Keratinocyte (primary cell): ENCODE measurements at regions not wholly inside any gene's neighbourhood (a gene's known extent, or its start where the extent isn't known, plus 50 kb on each side); places are given as distances from the start of the nearest gene placed in this dataset.

ENCODE experiments used
- DNase-seq: peaks from one replicate; pipeline ENCODE4 v3.0.0-alpha.2; 2011; ENCODE audit warnings: low read depth, missing footprints, low spot score
- FAIRE-seq: peaks from 2 replicates; lab custom pipeline; 2011; peaks lifted over from hg19 to GRCh38; lab: Jason Lieb, UNC
- H2AFZ ChIP-seq: 2 replicates; pipeline ENCODE4 v1.6.0; 2012; ENCODE audit warnings: low read length, control low read depth, inconsistent platforms; ENCODE audit not compliant: control insufficient read depth
- H3K27ac ChIP-seq: 2 replicates; pipeline ENCODE4 v1.5.1; 2011; ENCODE audit warnings: low read length; ENCODE audit not compliant: control insufficient read depth, insufficient read depth
- H3K27me3 ChIP-seq: 3 replicates; pipeline ENCODE4 v1.6.0; 2011; ENCODE audit warnings: low read length; ENCODE audit not compliant: control insufficient read depth, insufficient read depth; ENCODE audit errors: extremely low read depth
- H3K36me3 ChIP-seq, 2 experiments: 2 replicates in 1 of 2; 3 replicates in 1 of 2; pipeline ENCODE4 v1.5.1; 2011; ENCODE audit warnings: low read length in 2 of 2, mild to moderate bottlenecking in 1 of 2; ENCODE audit not compliant: control insufficient read depth in 2 of 2, insufficient read depth in 2 of 2; ENCODE audit errors: extremely low read depth in 1 of 2
- H3K4me1 ChIP-seq: 3 replicates; pipeline ENCODE4 v1.5.1; 2011; ENCODE audit warnings: low read length; ENCODE audit not compliant: control insufficient read depth, insufficient read depth; ENCODE audit errors: extremely low read depth
- H3K4me2 ChIP-seq: 3 replicates; pipeline ENCODE4 v1.6.0; 2011; ENCODE audit warnings: low read depth, low read length; ENCODE audit not compliant: control insufficient read depth, insufficient read depth; ENCODE audit errors: extremely low read depth
- H3K4me3 ChIP-seq, 3 experiments: fragments of 200-600 bp in 1 of 3; sonication (generic) in 1 of 3; 2 replicates in 2 of 3; 3 replicates in 1 of 3; pipeline ENCODE4 v1.5.1; 2011 to 2016; ENCODE audit warnings: low read length in 3 of 3, mild to moderate bottlenecking in 3 of 3, control low read depth in 2 of 3, inconsistent platforms in 1 of 3, low read depth in 1 of 3, mixed read lengths in 1 of 3, mixed run types in 1 of 3, moderate library complexity in 1 of 3; ENCODE audit not compliant: control insufficient read depth in 2 of 3, insufficient read depth in 2 of 3; ENCODE audit errors: extremely low read depth in 1 of 3
- H3K79me2 ChIP-seq: 2 replicates; pipeline ENCODE4 v1.6.0; 2012; ENCODE audit warnings: low read length; ENCODE audit not compliant: control insufficient read depth, insufficient read depth
- H3K9ac ChIP-seq: 3 replicates; pipeline ENCODE4 v1.6.0; 2011; ENCODE audit warnings: low read length; ENCODE audit not compliant: control insufficient read depth, insufficient read depth; ENCODE audit errors: extremely low read depth
- H3K9me1 ChIP-seq: 3 replicates; pipeline ENCODE4 v1.6.0; 2011; ENCODE audit warnings: low read length; ENCODE audit not compliant: control insufficient read depth, insufficient read depth; ENCODE audit errors: extremely low read depth
- H3K9me3 ChIP-seq: 2 replicates; pipeline ENCODE4 v1.5.1; 2012; ENCODE audit warnings: low read depth, low read length; ENCODE audit not compliant: control insufficient read depth
- H4K20me1 ChIP-seq: 3 replicates; pipeline ENCODE4 v1.6.0; 2011; ENCODE audit warnings: low read length; ENCODE audit not compliant: control insufficient read depth, insufficient read depth; ENCODE audit errors: extremely low read depth
- CTCF ChIP-seq, 3 experiments: IDR thresholded peaks in 1 of 3; conservative IDR thresholded peaks in 1 of 3; optimal IDR thresholded peaks in 1 of 3; 2 replicates in 2 of 3; 3 replicates in 1 of 3; pipeline versions ENCODE3 to v1.5.1; 2011; ENCODE audit warnings: low read length in 3 of 3, mild to moderate bottlenecking in 3 of 3, moderate library complexity in 2 of 3, control low read depth in 1 of 3, inconsistent platforms in 1 of 3; ENCODE audit not compliant: insufficient read depth in 2 of 3; ENCODE audit errors: extremely low read depth in 1 of 3
- EZH2 ChIP-seq: IDR thresholded peaks from one replicate; pipeline ENCODE4 v1.6.1; 2012; ENCODE audit warnings: inconsistent platforms, mild to moderate bottlenecking, low read length, moderate library complexity
- dilution Hi-C: fragments of 300-500 bp; cut with MboI; formaldehyde crosslinking; loops from one replicate; pipeline ENCODE4 v1.7.0; 2020; ENCODE audit warnings: low sequenced_read_pairs; ENCODE audit not compliant: extremely low pct_ligation_motif_present

- H2AFZ ChIP-seq = no peak overlapping the region
- no peak overlapping the region for H3K27ac ChIP-seq
- dilution Hi-C loops = no loop called here
- no peak for DNase-seq
- H3K4me2 ChIP-seq = no peak overlapping the region
- no peak for TF ChIP-seq CTCF (optimal IDR thresholded peaks at IDR 0.05 in 1 of 3, IDR thresholded peaks at IDR 0.05 in 1 of 3, conservative IDR thresholded peaks at IDR 0.05 in 1 of 3; ENCODE audit: extremely low read depth in 1 of 3, insufficient read depth in 2 of 3, low read length in 3 of 3)
- no peak for TF ChIP-seq EZH2
- no peaks in the 10 kb centered on the region for H3K27me3 ChIP-seq
- H3K9me3 ChIP-seq = no peaks in the 10 kb centered on the region
- FAIRE-seq = no peak
- H3K36me3 ChIP-seq = no peaks in the 10 kb centered on the region
- no peaks in the 10 kb centered on the region for H3K9me1 ChIP-seq
- no peak overlapping the region for H3K4me3 ChIP-seq
- H3K4me1 ChIP-seq = no peaks in the 10 kb centered on the region
- H3K9ac ChIP-seq = no peak overlapping the region
- no peaks in the 10 kb centered on the region for H4K20me1 ChIP-seq
- no peaks in the 10 kb centered on the region for H3K79me2 ChIP-seq
Observed at GRCh38 chr18:56380685-56381084, 257.7 kb downstream of the TXNL1 start.

GRCh38 chr18:56379256-56379655 lies 259.1 kb downstream of the TXNL1 start:
- H3K9me3 ChIP-seq = no peaks in the 10 kb centered on the region
- no peaks in the 10 kb centered on the region for H3K27me3 ChIP-seq
- no peaks in the 10 kb centered on the region for H3K79me2 ChIP-seq
- no peak overlapping the region for H2AFZ ChIP-seq
- no peaks in the 10 kb centered on the region for H4K20me1 ChIP-seq
- no peaks in the 10 kb centered on the region for H3K9me1 ChIP-seq
- TF ChIP-seq EZH2 (no peak), CTCF (optimal IDR thresholded peaks at IDR 0.05 in 1 of 3, IDR thresholded peaks at IDR 0.05 in 1 of 3, conservative IDR thresholded peaks at IDR 0.05 in 1 of 3; ENCODE audit: extremely low read depth in 1 of 3, insufficient read depth in 2 of 3, low read length in 3 of 3) (no peak)
- H3K4me2 ChIP-seq = no peak overlapping the region
- DNase-seq (no peak), FAIRE-seq (no peak)
- no peak overlapping the region for H3K27ac ChIP-seq
- no peak overlapping the region for H3K9ac ChIP-seq
- no peaks in the 10 kb centered on the region for H3K36me3 ChIP-seq
- dilution Hi-C loops = no loop called here
- no peak overlapping the region for H3K4me3 ChIP-seq
- H3K4me1 ChIP-seq = no peaks in the 10 kb centered on the region
